HG03064 (cell line): ENCODE measurements at regions not wholly inside any gene's neighbourhood (a gene's known extent, or its start where the extent isn't known, plus 50 kb on each side); places are given as distances from the start of the nearest gene placed in this dataset.
"Not testable (repeated sequence)": the region's sequence is repeated elsewhere in the genome, so short reads cannot be mapped to it uniquely, and the experiment has no call there.

Experiments used
- ATAC-seq: cut with Tn5 transposase; IDR thresholded peaks from one replicate; pipeline ENCODE4 v1.9.1; 2021; ENCODE audit warnings: low read depth; ENCODE audit not compliant: unreplicated experiment

- ATAC-seq, result no peak
Observed at GRCh38 chr9:129419382-129419899, 201.5 kb downstream of the C9orf50 start.

GRCh38 chr9:129418451-129418850, 202.4 kb downstream of the C9orf50 start:
- no peak for ATAC-seq

GRCh38 chr9:129416821-129417539, 203.9 kb downstream of the C9orf50 start:
- no peak for ATAC-seq

- no peak for ATAC-seq
Observed at GRCh38 chr9:129415942-129416651, 204.8 kb downstream of the C9orf50 start.

GRCh38 chr9:129414993-129415941, 205.6 kb downstream of the C9orf50 start:
- ATAC-seq, result no peak

GRCh38 chr9:129414377-129414992, 206.4 kb downstream of the C9orf50 start:
- no peak for ATAC-seq

- peak; percentile 64 for ATAC-seq
Observed at GRCh38 chr9:129413537-129414376, 207.1 kb downstream of the C9orf50 start.

GRCh38 chr9:129412814-129413536, 207.9 kb downstream of the C9orf50 start:
- ATAC-seq, result peak; percentile 25

GRCh38 chr9:129412176-129412813, 208.6 kb downstream of the C9orf50 start:
- ATAC-seq, result not testable (repeated sequence)

GRCh38 chr9:129411501-129412175, 209.3 kb downstream of the C9orf50 start:
- ATAC-seq, result no peak

GRCh38 chr9:129410226-129410625, 210.7 kb downstream of the C9orf50 start:
- ATAC-seq, result no peak

GRCh38 chr9:129408535-129409215, 212.2 kb downstream of the C9orf50 start:
- no peak for ATAC-seq

GRCh38 chr9:129407905-129408452, 212.9 kb downstream of the C9orf50 start:
- no peak for ATAC-seq

- ATAC-seq, result no peak
Observed at GRCh38 chr9:129406278-129407225, 214.3 kb downstream of the C9orf50 start.

GRCh38 chr9:129405827-129406213, 215.1 kb downstream of the C9orf50 start:
- no peak for ATAC-seq
